HEK293T (cell line): ENCODE measurements at regions not wholly inside any gene's neighbourhood (a gene's known extent, or its start where the extent isn't known, plus 50 kb on each side); places are given as distances from the start of the nearest gene placed in this dataset.
"Not testable (repeated sequence)": the region's sequence is repeated elsewhere in the genome, so short reads cannot be mapped to it uniquely, and the experiment has no call there.

Source experiments
- CTCF ChIA-PET: fragments of 350-600 bp; formaldehyde crosslinking; extraction: SDS; loops from one replicate; lab custom pipeline; 2021; ENCODE audit warnings: antibody characterized with exemption, inconsistent platforms; lab: Yijun Ruan, JAX
- POLR2A ChIA-PET: fragments of 350-600 bp; formaldehyde crosslinking; extraction: SDS; loops from one replicate; lab custom pipeline; 2020; ENCODE audit warnings: antibody characterized with exemption, inconsistent platforms; lab: Yijun Ruan, JAX
- DNase-seq: peaks from one replicate; pipeline ENCODE4 v3.0.0; 2012; ENCODE audit warnings: mixed read lengths; ENCODE audit errors: extremely low spot score
- ARNT ChIP-seq: fragments of 450-650 bp; IDR thresholded peaks from 2 replicates; pipeline ENCODE4 v1.6.1; 2017; ENCODE audit warnings: mild to moderate bottlenecking
- BHLHE40 ChIP-seq: fragments of 450-650 bp; IDR thresholded peaks from 2 replicates; pipeline ENCODE4 v1.6.1; 2016; ENCODE audit warnings: mild to moderate bottlenecking, moderate library complexity, borderline replicate concordance
- CTBP1 ChIP-seq: fragments of 450-650 bp; IDR thresholded peaks from 2 replicates; pipeline ENCODE4 v1.6.1; 2016; ENCODE audit warnings: borderline replicate concordance
- ELF4 ChIP-seq: fragments of 450-650 bp; IDR thresholded peaks from 2 replicates; pipeline ENCODE4 v1.6.1; 2017; ENCODE audit warnings: antibody characterized with exemption
- FOXA1 ChIP-seq: fragments of 450-650 bp; IDR thresholded peaks from 2 replicates; pipeline ENCODE4 v1.6.1; 2016; ENCODE audit warnings: mild to moderate bottlenecking
- FOXK2 ChIP-seq: fragments of 450-650 bp; IDR thresholded peaks from 2 replicates; pipeline ENCODE4 v1.6.1; 2016; ENCODE audit warnings: mild to moderate bottlenecking
- FOXM1 ChIP-seq: fragments of 450-650 bp; IDR thresholded peaks from 2 replicates; pipeline ENCODE4 v1.6.1; 2017; ENCODE audit warnings: mild to moderate bottlenecking, borderline replicate concordance
- HDGF ChIP-seq: fragments of 450-650 bp; IDR thresholded peaks from 2 replicates; pipeline ENCODE4 v1.6.1; 2017; ENCODE audit warnings: antibody characterized with exemption, borderline replicate concordance
- L3MBTL2 ChIP-seq: fragments of 450-650 bp; conservative IDR thresholded peaks from 2 replicates; pipeline ENCODE4 v1.6.1; 2016; ENCODE audit warnings: mild to moderate bottlenecking
- LEF1 ChIP-seq: fragments of 450-650 bp; IDR thresholded peaks from 2 replicates; pipeline ENCODE4 v1.6.1; 2017; ENCODE audit warnings: mild to moderate bottlenecking, borderline replicate concordance
- NFRKB ChIP-seq: fragments of 450-650 bp; IDR thresholded peaks from 2 replicates; pipeline ENCODE4 v1.6.1; 2016; ENCODE audit warnings: mild to moderate bottlenecking, moderate library complexity
- SP1 ChIP-seq: fragments of 450-650 bp; IDR thresholded peaks from 2 replicates; pipeline ENCODE4 v1.6.1; 2017
- SUZ12 ChIP-seq: fragments of 450-650 bp; IDR thresholded peaks from 2 replicates; pipeline ENCODE4 v1.6.1; 2016; ENCODE audit warnings: mild to moderate bottlenecking
- TARDBP ChIP-seq: fragments of 450-650 bp; IDR thresholded peaks from 2 replicates; pipeline ENCODE4 v1.6.1; 2016
- ZNF384 ChIP-seq: fragments of 450-650 bp; IDR thresholded peaks from 2 replicates; pipeline ENCODE4 v1.6.1; 2016
- TF ChIP-seq, protein P1 (sequence below): fragments of 450-650 bp; IDR thresholded peaks from 2 replicates; pipeline ENCODE4 v1.6.1; 2016

DNA sequence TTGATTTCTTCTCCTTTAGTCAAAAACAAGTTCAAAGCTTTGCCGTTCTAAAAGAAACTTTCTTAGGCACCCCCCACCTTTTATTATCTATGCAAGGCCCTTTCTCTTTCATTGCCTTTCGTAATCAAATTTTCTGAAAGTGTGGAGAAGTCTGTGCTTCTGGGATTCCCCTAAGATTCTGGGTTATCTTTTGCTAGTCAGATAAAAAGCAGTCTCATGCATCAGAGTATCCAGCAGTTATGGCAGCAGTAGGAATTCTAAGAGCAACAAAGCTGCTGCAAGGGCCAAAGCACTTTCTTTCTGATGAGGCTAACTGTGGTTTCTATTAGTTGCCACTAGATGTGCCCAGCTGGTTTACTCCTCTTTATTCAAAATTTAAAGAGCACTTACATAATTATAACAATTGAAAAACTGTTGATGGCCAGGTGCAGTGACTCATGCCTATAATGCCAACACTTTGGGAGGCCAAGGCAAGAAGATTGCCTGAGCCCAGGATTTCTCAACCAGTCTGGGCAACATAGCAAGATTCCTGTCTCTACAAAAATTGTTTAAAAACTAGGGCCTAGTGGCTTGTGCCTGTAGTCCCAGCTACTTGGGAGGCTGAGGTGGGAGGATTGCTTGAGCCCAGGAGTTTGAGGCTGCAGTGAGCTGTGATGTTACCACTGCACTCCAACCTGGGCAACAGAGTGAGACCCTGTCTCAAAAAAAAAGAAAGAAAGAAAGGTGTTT lies 296.2 kb downstream of the PAPSS1 start:
- ChIA-PET POLR2A (no interaction called here), CTCF (no interaction called here)
- DNase-seq = no peak
- TF ChIP-seq SP1 (no peak), BHLHE40 (no peak), ZNF384 (no peak), L3MBTL2 (no peak), FOXA1 (no peak)

DNA sequence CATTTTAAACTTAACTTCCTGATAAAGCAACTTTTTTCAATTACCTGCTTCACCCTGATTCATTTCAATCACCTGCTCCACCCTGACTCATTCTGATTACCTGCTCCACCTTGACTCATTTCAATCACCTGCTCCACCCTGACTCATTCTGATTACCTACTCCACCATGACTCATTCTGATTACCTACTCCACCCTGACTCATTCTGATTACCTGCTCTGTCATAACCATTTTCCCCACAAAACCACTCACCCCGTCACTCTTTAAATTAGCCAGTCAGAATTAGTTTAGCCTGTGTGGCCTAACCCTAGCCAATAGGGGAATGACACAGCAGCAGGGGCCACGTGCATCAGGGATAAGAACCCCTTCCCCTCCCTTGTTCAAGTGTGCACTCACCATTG lies 300.5 kb downstream of the PAPSS1 start:
- CTCF ChIA-PET = not testable (repeated sequence)

DNA sequence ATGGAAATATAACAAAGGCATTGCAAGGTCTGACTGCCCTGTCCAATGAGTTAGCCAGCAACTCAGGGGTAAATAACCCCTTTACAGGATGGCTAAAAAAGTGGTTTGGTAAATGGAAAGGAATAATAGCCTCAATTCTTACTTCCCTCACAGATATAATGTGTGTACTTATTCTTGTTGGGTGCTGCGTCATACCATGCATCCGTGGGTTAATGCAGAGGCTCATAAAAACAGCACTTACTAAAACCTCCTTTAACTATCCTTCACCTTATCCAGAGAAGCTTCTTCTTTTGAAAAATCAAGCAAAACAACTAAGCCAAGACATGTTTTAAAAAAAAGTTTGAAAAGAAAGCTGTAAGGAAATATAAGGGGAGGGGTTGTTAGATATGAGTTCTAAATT lies 301.0 kb downstream of the PAPSS1 start:
- POLR2A ChIA-PET = no interaction called here
- no peak for DNase-seq
- TF ChIP-seq ELF4 = no peak
- no peak for TF ChIP-seq FOXA1
- TF ChIP-seq L3MBTL2 = no peak
- TF ChIP-seq ARNT = no peak
- TF ChIP-seq FOXM1 = no peak
- no peak for TF ChIP-seq TARDBP
- TF ChIP-seq, protein P1, sequence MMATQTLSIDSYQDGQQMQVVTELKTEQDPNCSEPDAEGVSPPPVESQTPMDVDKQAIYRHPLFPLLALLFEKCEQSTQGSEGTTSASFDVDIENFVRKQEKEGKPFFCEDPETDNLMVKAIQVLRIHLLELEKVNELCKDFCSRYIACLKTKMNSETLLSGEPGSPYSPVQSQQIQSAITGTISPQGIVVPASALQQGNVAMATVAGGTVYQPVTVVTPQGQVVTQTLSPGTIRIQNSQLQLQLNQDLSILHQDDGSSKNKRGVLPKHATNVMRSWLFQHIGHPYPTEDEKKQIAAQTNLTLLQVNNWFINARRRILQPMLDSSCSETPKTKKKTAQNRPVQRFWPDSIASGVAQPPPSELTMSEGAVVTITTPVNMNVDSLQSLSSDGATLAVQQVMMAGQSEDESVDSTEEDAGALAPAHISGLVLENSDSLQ = no peak
- no peak for TF ChIP-seq CTBP1
- no peak for TF ChIP-seq LEF1
- TF ChIP-seq SP1 = no peak
- TF ChIP-seq SUZ12 = no peak
- no peak for TF ChIP-seq HDGF
- TF ChIP-seq FOXK2 = no peak
- TF ChIP-seq NFRKB = no peak
- no peak for TF ChIP-seq ZNF384
- no peak for TF ChIP-seq BHLHE40
- CTCF ChIA-PET = no interaction called here

More for the DNA sequence above, 300.5 kb downstream of the PAPSS1 start:
- DNase-seq, POLR2A ChIA-PET: not testable (repeated sequence)

DNA sequence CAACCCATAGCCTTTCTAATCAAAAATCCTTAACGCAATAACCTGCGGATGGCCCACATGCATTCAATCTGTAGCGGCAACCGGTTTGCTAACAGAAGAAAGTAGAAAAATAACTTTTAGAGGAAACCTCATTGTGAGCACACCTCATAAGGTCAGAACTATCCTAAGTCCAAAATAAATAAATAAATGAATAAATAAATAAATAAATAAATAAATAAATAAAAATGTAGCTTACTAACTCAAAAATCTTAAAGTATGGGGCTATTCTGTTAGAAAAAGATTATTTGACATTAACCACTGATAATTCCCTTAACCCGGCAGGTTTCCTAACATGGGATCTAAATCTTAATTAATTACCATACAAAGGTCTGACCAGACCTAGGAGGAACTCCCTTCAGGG lies 304.5 kb downstream of the PAPSS1 start:
- DNase-seq, POLR2A ChIA-PET, CTCF ChIA-PET: not testable (repeated sequence)

DNA sequence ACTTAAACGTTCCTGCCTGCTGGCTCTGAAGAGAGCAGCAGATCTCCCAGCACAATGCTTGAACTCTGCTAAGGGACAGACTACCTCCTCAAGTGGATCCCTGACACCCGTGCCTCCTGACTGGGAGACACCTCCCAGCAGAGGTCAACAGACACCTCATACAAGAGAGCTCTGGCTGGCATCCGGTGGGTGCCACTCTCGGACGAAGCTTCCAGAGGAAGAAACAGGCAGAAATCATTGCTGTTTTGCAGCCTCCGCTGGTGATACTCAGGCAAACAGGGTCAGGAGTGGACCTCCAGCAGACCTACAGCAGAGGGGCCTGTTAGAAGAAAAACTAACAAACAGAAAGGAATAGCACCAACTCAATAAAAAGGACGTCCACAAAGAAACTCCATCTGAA lies 310.2 kb downstream of the PAPSS1 start:
- CTCF ChIA-PET = not testable (repeated sequence)

DNA sequence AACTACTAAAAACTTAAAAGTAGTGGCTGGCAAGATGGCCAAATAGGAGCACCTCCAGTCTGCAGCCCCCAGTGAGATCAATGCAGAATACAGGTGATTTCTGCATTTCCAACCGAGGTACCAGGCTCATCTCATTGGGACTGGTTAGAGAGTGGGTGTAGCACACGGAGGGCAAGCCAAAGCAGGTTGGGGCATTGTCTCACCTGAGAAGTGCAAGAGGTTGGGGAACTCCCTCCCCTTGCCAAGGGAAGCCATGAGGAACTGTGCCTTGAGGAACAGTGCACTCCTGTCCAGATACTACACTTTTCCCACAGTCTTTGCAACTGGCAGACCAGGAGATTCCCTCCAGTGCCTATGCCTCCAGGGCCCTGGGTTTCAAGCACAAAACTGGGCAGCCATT lies 311.1 kb downstream of the PAPSS1 start:
- POLR2A ChIA-PET = no interaction called here
- TF ChIP-seq, protein P1 = no peak
- TF ChIP-seq CTBP1 (no peak), SUZ12 (no peak), SP1 (no peak), FOXA1 (no peak), HDGF (no peak), LEF1 (no peak)
- DNase-seq = no peak
- CTCF ChIA-PET = no interaction called here

More for the DNA sequence above, 310.2 kb downstream of the PAPSS1 start:
- POLR2A ChIA-PET, DNase-seq: not testable (repeated sequence)

DNA sequence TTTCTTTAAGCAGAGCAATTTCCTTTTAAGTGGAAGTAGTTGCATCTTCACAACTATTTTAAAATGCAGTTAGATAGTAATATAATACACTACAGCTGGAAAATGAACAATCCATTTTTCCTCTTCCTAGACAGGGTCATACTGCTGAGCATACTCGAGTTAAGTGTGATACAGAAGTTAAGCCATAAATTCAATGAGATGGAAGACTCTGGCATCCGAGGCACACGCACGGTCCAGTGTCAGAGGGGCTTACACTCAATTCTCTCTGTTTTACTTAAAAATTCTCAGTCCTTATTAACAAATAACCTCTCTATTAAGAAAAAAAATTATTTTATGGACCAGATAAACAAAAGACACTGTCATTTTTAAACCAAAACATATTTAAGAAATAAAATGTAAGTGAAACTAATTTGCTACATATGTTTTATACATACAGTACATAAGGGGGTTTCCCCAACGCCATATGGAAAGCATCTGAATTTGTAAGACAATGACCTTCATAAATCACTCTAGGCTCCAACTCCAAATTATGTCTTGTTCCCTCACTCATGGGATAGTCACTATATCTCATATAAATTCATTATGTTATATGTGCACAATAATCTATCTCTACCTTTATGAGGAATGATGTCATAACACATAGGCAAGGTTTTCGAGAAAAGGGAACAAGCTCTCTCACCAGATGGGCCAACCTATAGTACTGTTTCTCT lies 315.3 kb downstream of the PAPSS1 start:
- CTCF ChIA-PET = interaction anchor here (1.0 kb wide), 1 partner anchor 36 kb away, joined by 7 read pairs; no protein-coding TSS in a partner anchor
- POLR2A ChIA-PET = no interaction called here
- TF ChIP-seq ZNF384 = no peak
- TF ChIP-seq L3MBTL2 = no peak
- TF ChIP-seq FOXK2 = no peak
- DNase-seq = no peak

DNA sequence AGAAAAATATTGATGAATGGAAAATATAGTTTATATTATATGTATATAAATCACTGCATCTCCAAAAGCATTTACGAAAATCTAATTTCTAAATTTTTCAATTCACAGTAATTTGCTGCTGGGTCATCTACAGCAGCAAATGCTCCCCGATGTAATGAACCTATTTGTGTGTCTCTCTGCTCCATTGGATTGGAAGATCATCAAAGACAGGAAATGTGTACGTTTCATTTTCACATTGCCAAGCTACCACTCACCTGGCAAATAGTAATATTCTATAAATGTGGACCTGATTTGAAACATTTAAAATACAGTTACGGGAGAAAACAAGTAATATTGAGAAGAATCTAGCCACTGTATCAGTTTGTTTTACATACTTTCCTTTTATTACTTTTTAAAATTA lies 317.7 kb downstream of the PAPSS1 start:
- ChIA-PET CTCF (no interaction called here), POLR2A (no interaction called here)
- DNase-seq = no peak
- TF ChIP-seq ARNT = no peak
